Astrocyte (in vitro differentiated cells and primary cell): ENCODE measurements at regions not wholly inside any gene's neighbourhood (a gene's known extent, or its start where the extent isn't known, plus 50 kb on each side); places are given as distances from the start of the nearest gene placed in this dataset.

Source experiments
- DNase-seq: peaks from one replicate; pipeline ENCODE4 v3.0.0-alpha.2; 2010; ENCODE audit warnings: low read depth
- FAIRE-seq: peaks from 2 replicates; lab custom pipeline; 2011; peaks lifted over from hg19 to GRCh38; lab: Jason Lieb, UNC
- H2AFZ ChIP-seq: 2 replicates; pipeline ENCODE4 v1.6.0; 2012; ENCODE audit warnings: low read depth, low read length, inconsistent platforms
- H3K27ac ChIP-seq: 2 replicates; pipeline ENCODE4 v1.5.1; 2011; ENCODE audit warnings: low read depth, low read length, inconsistent platforms
- H3K27me3 ChIP-seq: 2 replicates; pipeline ENCODE4 v1.6.0; 2011; ENCODE audit warnings: low read length, inconsistent platforms; ENCODE audit not compliant: insufficient read depth
- H3K36me3 ChIP-seq: 2 replicates; pipeline ENCODE4 v1.5.1; 2011; ENCODE audit warnings: low read length, inconsistent platforms; ENCODE audit not compliant: insufficient read depth
- H3K4me1 ChIP-seq: 2 replicates; pipeline ENCODE4 v1.5.1; 2011; ENCODE audit warnings: low read length, inconsistent platforms; ENCODE audit not compliant: insufficient read depth
- H3K4me2 ChIP-seq: 2 replicates; pipeline ENCODE4 v1.6.0; 2012; ENCODE audit warnings: low read length, inconsistent platforms
- H3K4me3 ChIP-seq: 2 replicates; pipeline ENCODE4 v1.5.1; 2011; ENCODE audit warnings: low read depth, mild to moderate bottlenecking, low read length, inconsistent platforms; ENCODE audit not compliant: insufficient read depth
- H3K79me2 ChIP-seq: 2 replicates; pipeline ENCODE4 v1.6.0; 2012; ENCODE audit warnings: mild to moderate bottlenecking, low read length, inconsistent platforms; ENCODE audit not compliant: insufficient read depth
- H3K9ac ChIP-seq: 2 replicates; pipeline ENCODE4 v1.6.0; 2012; ENCODE audit warnings: mild to moderate bottlenecking, low read length, inconsistent platforms
- H3K9me3 ChIP-seq: 2 replicates; pipeline ENCODE4 v1.5.1; 2012; ENCODE audit warnings: low read depth, mild to moderate bottlenecking, low read length, inconsistent platforms; ENCODE audit not compliant: insufficient read depth
- H4K20me1 ChIP-seq: 2 replicates; pipeline ENCODE4 v1.6.0; 2012; ENCODE audit warnings: low read length, inconsistent platforms; ENCODE audit not compliant: insufficient read depth
- H3K27ac Mint-ChIP-seq: one replicate; pipeline ENCODE4 v1.8.0; 2021; ENCODE audit warnings: mild to moderate bottlenecking, mixed read lengths; ENCODE audit not compliant: unreplicated experiment
- H3K27me3 Mint-ChIP-seq: one replicate; pipeline ENCODE4 v1.8.0; 2021; ENCODE audit warnings: low read depth, mixed read lengths; ENCODE audit not compliant: unreplicated experiment
- H3K36me3 Mint-ChIP-seq: one replicate; pipeline ENCODE4 v1.8.0; 2021; ENCODE audit warnings: low read depth, mixed read lengths; ENCODE audit not compliant: unreplicated experiment
- H3K4me1 Mint-ChIP-seq: one replicate; pipeline ENCODE4 v1.8.0; 2021; ENCODE audit warnings: low read depth, mixed read lengths; ENCODE audit not compliant: unreplicated experiment
- H3K4me3 Mint-ChIP-seq: one replicate; pipeline ENCODE4 v1.8.0; 2021; ENCODE audit warnings: mild to moderate bottlenecking, moderate library complexity, mixed read lengths; ENCODE audit not compliant: unreplicated experiment
- H3K9me3 Mint-ChIP-seq: one replicate; pipeline ENCODE4 v1.8.0; 2021; ENCODE audit warnings: mild to moderate bottlenecking, mixed read lengths; ENCODE audit not compliant: unreplicated experiment
- CTCF ChIP-seq: IDR thresholded peaks from 2 replicates; pipeline ENCODE4 v1.5.1; 2011; ENCODE audit warnings: low read depth, mild to moderate bottlenecking, inconsistent platforms, low read length, moderate library complexity; ENCODE audit not compliant: insufficient read depth
- EZH2 ChIP-seq: IDR thresholded peaks from 2 replicates; pipeline ENCODE4 v1.6.1; 2012; ENCODE audit warnings: mild to moderate bottlenecking, low read length, inconsistent platforms; ENCODE audit not compliant: insufficient read depth

DNA sequence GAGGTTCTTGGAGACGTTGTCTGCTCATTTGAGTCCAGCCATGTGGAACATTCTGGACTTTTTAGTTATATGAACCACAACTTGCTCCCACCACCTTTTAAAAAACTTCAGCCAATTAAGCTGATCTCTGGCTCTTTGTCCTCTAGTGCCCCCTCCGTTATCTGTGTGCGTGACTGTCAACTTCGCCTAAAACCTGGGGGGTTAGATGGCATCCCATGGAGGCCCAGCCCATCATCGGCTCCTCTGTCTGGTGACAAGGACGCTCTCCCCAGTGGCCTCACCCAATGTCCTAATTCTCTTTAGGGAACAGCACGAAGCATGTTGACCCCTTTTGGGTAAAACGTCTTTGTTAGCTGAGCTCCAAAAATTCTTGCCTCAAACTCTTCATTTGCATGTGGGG, 341.0 kb upstream of the TNRC6C start:
- Histone ChIP-seq H3K4me3 (no peak overlapping the region), H3K9ac (no peak overlapping the region), H3K4me1 (peaks cover 21% of the 10 kb centered on the region), H3K27me3 (peaks cover 6% of the 10 kb centered on the region), H3K27ac (no peak overlapping the region), H3K9me3 (no peaks in the 10 kb centered on the region), H3K36me3 (no peaks in the 10 kb centered on the region), H3K79me2 (no peaks in the 10 kb centered on the region), H4K20me1 (no peaks in the 10 kb centered on the region), H2AFZ (no peak overlapping the region), H3K4me2 (no peak overlapping the region)
- no peak for DNase-seq
- Mint-ChIP-seq H3K27ac (peak overlapping the region; percentile 95), H3K36me3 (peaks cover 4% of the 10 kb centered on the region), H3K4me3 (no peak overlapping the region), H3K9me3 (peaks cover 11% of the 10 kb centered on the region), H3K4me1 (peaks cover 24% of the 10 kb centered on the region), H3K27me3 (peaks cover 14% of the 10 kb centered on the region)
- FAIRE-seq, result no peak
- TF ChIP-seq CTCF (no peak), EZH2 (no peak)

- Histone ChIP-seq H3K79me2 (no peaks in the 10 kb centered on the region), H3K9ac (no peak overlapping the region), H2AFZ (no peak overlapping the region), H3K27me3 (peaks cover 3% of the 10 kb centered on the region), H3K9me3 (no peaks in the 10 kb centered on the region), H3K4me1 (peaks cover 21% of the 10 kb centered on the region), H3K27ac (no peak overlapping the region), H3K4me3 (no peak overlapping the region), H3K36me3 (no peaks in the 10 kb centered on the region), H3K4me2 (no peak overlapping the region), H4K20me1 (no peaks in the 10 kb centered on the region)
- H3K36me3 Mint-ChIP-seq, result peaks cover 4% of the 10 kb centered on the region
- peak overlapping the region; percentile 93 for H3K27ac Mint-ChIP-seq
- H3K4me1 Mint-ChIP-seq, result peaks cover 24% of the 10 kb centered on the region
- peaks cover 7% of the 10 kb centered on the region for H3K27me3 Mint-ChIP-seq
- H3K9me3 Mint-ChIP-seq, result peaks cover 13% of the 10 kb centered on the region
- FAIRE-seq (no peak), DNase-seq (no peak)
- TF ChIP-seq CTCF (no peak), EZH2 (no peak)
- no peak overlapping the region for H3K4me3 Mint-ChIP-seq
These were observed 340.3 kb upstream of the TNRC6C start for GRCh38 chr17:77618173-77618572.

- Histone ChIP-seq H3K79me2 (no peaks in the 10 kb centered on the region), H2AFZ (no peak overlapping the region), H3K9ac (no peak overlapping the region), H3K4me1 (peaks cover 21% of the 10 kb centered on the region), H3K9me3 (no peaks in the 10 kb centered on the region), H3K27me3 (no peaks in the 10 kb centered on the region), H3K4me3 (no peak overlapping the region), H4K20me1 (no peaks in the 10 kb centered on the region), H3K4me2 (no peak overlapping the region), H3K27ac (no peak overlapping the region), H3K36me3 (no peaks in the 10 kb centered on the region)
- TF ChIP-seq EZH2 (no peak), CTCF (no peak)
- FAIRE-seq, result no peak
- peaks cover 3% of the 10 kb centered on the region for H3K27me3 Mint-ChIP-seq
- DNase-seq, result no peak
- H3K27ac Mint-ChIP-seq, result peak overlapping the region; percentile 93
- H3K4me3 Mint-ChIP-seq, result no peak overlapping the region
- H3K36me3 Mint-ChIP-seq, result peaks cover 4% of the 10 kb centered on the region
- H3K4me1 Mint-ChIP-seq, result peaks cover 24% of the 10 kb centered on the region
- H3K9me3 Mint-ChIP-seq, result peaks cover 13% of the 10 kb centered on the region
These were observed 339.8 kb upstream of the TNRC6C start for GRCh38 chr17:77618731-77619130.
